Astrocyte of the cerebellum (primary cell): ENCODE measurements at regions not wholly inside any gene's neighbourhood (a gene's known extent, or its start where the extent isn't known, plus 50 kb on each side); places are given as distances from the start of the nearest gene placed in this dataset.

Experiments
- DNase-seq: peaks from one replicate; pipeline ENCODE4 v3.0.0-alpha.2; 2011; ENCODE audit warnings: low read depth
- H3K4me3 ChIP-seq: 2 replicates; pipeline ENCODE4 v1.5.1; 2011; ENCODE audit warnings: mild to moderate bottlenecking, low read depth, low read length, moderate library complexity
- in situ Hi-C: cut with HindIII; loops from 2 replicates; pipeline ENCODE4 v1.10.0; 2017; ENCODE audit warnings: low sequenced_read_pairs
- TF ChIP-seq, protein P1 (sequence below): IDR thresholded peaks from 2 replicates; pipeline ENCODE4 v1.5.1; 2012; ENCODE audit warnings: low read length, low read depth, moderate library complexity, mild to moderate bottlenecking; ENCODE audit errors: missing control alignments

DNA sequence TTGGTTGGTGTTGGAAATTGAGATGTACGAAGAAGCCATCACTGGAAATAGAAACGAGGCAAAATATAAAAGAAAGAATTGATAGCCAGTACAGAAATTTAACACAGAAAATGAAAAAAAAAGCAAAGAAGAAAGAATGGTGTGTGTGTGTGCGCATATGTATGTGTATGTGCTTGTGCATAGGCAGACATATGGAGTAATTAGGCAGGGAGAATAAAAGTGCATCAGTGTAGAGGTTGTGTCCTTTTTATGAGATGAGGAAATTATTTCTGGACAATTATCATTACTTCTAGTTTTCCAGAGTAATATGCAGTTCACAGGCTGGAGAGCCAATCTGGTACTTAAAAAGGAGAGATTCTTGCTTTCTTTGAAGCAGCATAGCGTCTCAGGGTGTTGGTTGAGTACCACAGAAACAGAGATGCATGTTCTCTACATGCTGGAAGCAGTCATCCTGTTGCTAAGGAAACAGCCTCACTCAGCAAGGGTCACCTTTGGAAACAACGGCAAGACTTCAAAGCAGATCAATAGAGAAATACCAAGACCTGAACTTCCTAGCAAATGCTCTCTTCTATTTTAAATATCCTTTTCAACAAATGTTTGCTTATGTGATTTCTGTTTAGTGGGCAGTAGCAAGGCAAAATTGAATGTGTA, 172.7 kb downstream of the TAF11L14 start:
- no peak overlapping the region for H3K4me3 ChIP-seq
- DNase-seq = no peak
- in situ Hi-C loops = no loop called here
- TF ChIP-seq, protein P1, sequence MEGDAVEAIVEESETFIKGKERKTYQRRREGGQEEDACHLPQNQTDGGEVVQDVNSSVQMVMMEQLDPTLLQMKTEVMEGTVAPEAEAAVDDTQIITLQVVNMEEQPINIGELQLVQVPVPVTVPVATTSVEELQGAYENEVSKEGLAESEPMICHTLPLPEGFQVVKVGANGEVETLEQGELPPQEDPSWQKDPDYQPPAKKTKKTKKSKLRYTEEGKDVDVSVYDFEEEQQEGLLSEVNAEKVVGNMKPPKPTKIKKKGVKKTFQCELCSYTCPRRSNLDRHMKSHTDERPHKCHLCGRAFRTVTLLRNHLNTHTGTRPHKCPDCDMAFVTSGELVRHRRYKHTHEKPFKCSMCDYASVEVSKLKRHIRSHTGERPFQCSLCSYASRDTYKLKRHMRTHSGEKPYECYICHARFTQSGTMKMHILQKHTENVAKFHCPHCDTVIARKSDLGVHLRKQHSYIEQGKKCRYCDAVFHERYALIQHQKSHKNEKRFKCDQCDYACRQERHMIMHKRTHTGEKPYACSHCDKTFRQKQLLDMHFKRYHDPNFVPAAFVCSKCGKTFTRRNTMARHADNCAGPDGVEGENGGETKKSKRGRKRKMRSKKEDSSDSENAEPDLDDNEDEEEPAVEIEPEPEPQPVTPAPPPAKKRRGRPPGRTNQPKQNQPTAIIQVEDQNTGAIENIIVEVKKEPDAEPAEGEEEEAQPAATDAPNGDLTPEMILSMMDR = no peak

DNA sequence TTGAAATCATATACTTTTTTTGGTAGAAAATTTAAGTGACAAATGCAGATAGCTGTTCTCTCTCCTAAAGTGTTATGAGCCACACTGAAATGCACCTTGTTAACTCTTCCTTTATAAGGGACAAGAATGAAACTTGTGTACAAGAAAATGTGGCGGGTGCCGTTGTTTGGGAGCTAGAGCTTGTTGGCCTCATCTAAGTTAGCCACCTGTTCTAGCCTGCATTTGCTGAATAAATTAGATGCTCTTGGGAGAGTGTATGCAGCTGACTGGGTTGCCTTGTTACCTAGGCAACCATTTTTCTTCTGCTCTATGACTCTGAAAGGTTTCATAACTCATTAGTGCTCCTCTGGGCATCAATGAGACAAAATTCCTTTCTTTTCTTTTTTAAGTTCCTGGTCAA, 174.3 kb downstream of the TAF11L14 start:
- TF ChIP-seq, protein P1 = no peak
- no peak overlapping the region for H3K4me3 ChIP-seq
- no peak for DNase-seq
- in situ Hi-C loops = no loop called here

DNA sequence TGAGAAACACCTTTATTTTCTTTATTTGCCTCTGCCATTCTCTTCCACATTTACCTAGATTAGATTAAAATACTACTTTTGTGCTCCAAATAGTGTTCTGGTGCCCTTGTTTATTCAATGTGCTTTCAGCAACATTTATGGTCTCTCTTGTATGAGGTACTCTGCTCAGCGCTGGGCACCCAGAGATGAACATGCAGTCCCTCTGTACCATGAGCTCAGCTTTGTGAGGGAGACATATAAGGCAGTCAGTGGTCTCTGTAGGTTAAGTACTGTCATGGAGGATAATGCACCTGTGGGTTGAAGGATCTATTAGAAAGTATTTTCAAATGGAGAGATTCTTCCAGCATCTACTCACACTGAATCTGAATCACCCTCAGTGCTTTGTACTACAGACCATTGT, 176.5 kb downstream of the TAF11L14 start:
- no peak for DNase-seq
- in situ Hi-C loops = no loop called here

DNA sequence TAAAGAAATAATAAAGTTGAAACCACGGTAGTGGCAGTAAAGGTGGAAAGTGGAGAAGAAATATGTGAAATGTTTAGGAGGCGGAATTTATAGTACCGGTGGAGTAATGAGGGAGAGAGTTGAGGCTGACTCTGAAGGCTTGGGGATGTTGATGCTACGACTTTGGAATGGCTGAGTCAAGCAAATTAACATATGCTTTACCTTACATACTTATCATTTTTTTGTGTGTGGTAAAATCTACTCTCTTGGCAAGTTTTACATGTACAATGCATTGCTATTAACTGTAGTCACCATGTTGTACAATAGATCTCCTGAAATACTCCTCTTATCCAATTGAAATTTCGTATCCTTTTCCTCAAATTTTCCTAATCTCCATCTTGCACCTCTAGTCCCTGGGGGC, 179.0 kb downstream of the TAF11L14 start:
- in situ Hi-C loops = no loop called here
- no peak for DNase-seq
- no peak overlapping the region for H3K4me3 ChIP-seq
- TF ChIP-seq, protein P1 = no peak

More for the DNA sequence above, 176.5 kb downstream of the TAF11L14 start:
- TF ChIP-seq, protein P1 = no peak
- H3K4me3 ChIP-seq = no peak overlapping the region

DNA sequence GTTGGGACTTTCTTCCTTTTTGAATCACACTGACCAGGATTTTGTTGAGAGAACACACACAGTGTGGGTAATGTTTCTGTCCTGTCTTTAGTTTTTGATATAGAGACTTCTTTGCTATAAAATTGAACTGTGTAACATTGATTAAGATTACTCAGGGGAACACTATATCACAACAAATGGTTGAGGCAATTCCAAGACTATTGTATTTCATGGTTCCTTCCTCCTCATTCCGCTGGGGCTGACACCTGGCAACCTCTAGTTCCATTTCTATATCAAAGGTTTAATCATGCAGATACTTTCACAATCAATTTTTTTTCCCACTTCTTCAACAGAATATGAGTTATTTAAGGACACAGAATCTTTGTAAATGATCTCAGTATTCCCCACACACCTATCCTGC, 182.2 kb downstream of the TAF11L14 start:
- in situ Hi-C loops = no loop called here
- no peak for DNase-seq
- no peak overlapping the region for H3K4me3 ChIP-seq
- TF ChIP-seq, protein P1 = no peak

DNA sequence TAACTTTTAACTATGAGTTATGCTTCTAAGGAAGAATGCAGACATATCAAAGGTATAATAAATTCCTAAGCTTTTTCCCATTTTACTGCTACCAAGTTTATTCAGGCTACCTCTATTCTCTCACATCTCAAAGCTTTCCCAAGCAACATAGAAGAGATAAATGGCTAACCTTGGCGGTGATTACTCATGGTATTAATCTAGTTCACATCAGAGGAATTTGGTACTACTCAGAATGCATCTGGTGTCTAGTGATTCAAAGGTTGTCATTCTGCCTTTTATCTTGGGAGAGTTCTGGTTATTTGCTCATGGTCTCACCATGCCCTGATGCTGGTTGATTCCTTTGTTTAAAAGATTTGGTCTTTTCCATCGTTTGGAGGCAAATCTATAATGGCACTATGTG, 182.7 kb downstream of the TAF11L14 start:
- TF ChIP-seq, protein P1 = no peak
- in situ Hi-C loops = no loop called here

DNA sequence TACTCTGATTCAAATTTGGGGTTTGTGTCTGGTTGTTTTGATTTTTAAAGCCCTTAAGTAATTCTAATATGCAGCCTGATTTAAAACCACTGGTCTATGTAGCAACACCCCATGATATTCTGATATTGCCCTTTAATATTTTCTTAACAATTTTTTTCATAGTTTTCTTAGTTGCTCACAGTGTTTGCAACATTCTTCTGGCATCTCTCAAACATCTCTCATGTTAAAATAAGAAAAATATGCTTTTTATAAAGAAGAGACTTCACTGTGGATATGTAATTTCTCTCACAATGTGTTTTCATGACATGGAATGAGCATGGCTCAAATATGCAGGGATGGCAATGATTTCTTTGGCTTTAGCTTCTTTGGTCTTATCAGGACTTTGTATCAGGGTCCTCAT, 183.7 kb downstream of the TAF11L14 start:
- in situ Hi-C loops = no loop called here
- TF ChIP-seq, protein P1 = no peak
- no peak for DNase-seq

More for the DNA sequence above, 182.7 kb downstream of the TAF11L14 start:
- no peak for DNase-seq
- H3K4me3 ChIP-seq = no peak overlapping the region

More for the DNA sequence above, 183.7 kb downstream of the TAF11L14 start:
- no peak overlapping the region for H3K4me3 ChIP-seq
